ENCODE measurements at regions not wholly inside any gene's neighbourhood (a gene's known extent, or its start where the extent isn't known, plus 50 kb on each side); places are given as distances from the start of the nearest gene placed in this dataset.

DNA sequence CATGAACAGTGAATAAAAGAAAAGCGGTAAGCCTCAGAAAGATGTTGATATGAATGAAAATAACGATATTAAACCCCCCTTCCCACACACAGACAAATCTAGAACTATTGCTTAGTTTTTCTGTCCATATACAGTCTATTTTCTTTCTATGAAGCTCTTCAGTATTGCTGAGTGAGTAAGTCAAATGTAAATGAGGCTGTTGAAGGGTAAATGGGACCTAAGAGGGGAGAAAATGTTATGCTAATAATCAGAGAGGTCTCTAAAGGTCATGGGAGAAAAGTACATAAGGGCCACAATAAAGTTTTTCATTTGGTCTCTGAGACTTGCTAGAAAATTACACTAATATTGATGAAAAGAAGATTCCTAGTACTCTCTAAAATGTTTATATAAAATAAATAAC, 56.2 kb downstream of the PABPC4L start:
- no peak for DNase-seq (ENCODE audit: low spot score)
- POLR2A ChIA-PET (ENCODE audit: low non-redundant PET) = no interaction called here
- Histone ChIP-seq H3K4me1 (ENCODE audit: insufficient read depth, low read length, poor library complexity, severe bottlenecking) (no peaks in the 10 kb centered on the region), H3K27ac (ENCODE audit: low read depth, low read length, poor library complexity, severe bottlenecking) (no peak overlapping the region), H3K4me3 (ENCODE audit: low read depth, low read length, poor library complexity, severe bottlenecking) (no peak overlapping the region), H3K9me3 (ENCODE audit: low read depth, low read length, poor library complexity, severe bottlenecking) (no peaks in the 10 kb centered on the region), H3K27me3 (replicated peaks; ENCODE audit: insufficient read depth, low read depth, low read length, poor library complexity) (no peaks in the 10 kb centered on the region), H3K36me3 (ENCODE audit: insufficient read depth, low read length, poor library complexity, severe bottlenecking) (no peaks in the 10 kb centered on the region)
- BruUV-seq (replicated peaks) = no TSS peak
- TF ChIP-seq, protein P1, sequence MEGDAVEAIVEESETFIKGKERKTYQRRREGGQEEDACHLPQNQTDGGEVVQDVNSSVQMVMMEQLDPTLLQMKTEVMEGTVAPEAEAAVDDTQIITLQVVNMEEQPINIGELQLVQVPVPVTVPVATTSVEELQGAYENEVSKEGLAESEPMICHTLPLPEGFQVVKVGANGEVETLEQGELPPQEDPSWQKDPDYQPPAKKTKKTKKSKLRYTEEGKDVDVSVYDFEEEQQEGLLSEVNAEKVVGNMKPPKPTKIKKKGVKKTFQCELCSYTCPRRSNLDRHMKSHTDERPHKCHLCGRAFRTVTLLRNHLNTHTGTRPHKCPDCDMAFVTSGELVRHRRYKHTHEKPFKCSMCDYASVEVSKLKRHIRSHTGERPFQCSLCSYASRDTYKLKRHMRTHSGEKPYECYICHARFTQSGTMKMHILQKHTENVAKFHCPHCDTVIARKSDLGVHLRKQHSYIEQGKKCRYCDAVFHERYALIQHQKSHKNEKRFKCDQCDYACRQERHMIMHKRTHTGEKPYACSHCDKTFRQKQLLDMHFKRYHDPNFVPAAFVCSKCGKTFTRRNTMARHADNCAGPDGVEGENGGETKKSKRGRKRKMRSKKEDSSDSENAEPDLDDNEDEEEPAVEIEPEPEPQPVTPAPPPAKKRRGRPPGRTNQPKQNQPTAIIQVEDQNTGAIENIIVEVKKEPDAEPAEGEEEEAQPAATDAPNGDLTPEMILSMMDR (conservative IDR thresholded peaks at IDR 0.05; ENCODE audit: low read depth, low read length) = no peak
- no peak for TF ChIP-seq EZH2 (IDR thresholded peaks at IDR 0.05; ENCODE audit: borderline replicate concordance, low read depth, low read length, poor library complexity, severe bottlenecking)
- CTCF ChIA-PET = no interaction called here
- intact Hi-C loops (cut with micrococcal nuclease; ENCODE audit: unreplicated experiment) = no loop called here

DNA sequence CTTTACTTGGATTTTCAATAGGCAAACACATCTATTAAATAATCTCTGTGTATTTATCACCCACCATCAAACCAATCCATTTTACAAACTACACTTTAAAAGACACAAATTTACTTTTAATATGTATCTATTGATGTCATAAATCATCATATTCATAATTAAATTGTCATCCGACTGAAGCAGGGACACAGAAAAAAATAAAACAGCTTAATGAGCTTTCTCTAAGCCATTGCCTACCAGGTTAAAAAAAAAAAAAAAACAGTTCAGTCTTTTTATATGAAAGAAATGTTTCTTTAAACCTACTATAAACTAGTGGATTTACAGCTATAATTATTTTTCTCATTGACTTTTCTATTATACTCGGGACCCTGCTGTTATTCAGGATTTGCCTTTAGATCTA, 57.3 kb downstream of the PABPC4L start:
- TF ChIP-seq, protein P1 (conservative IDR thresholded peaks at IDR 0.05; ENCODE audit: low read depth, low read length) = no peak
- TF ChIP-seq EZH2 (IDR thresholded peaks at IDR 0.05; ENCODE audit: borderline replicate concordance, low read depth, low read length, poor library complexity, severe bottlenecking) = no peak
- ChIA-PET POLR2A (ENCODE audit: low non-redundant PET) (no interaction called here), CTCF (no interaction called here)
- intact Hi-C loops (cut with micrococcal nuclease; ENCODE audit: unreplicated experiment) = no loop called here
- H3K36me3 ChIP-seq (ENCODE audit: insufficient read depth, low read length, poor library complexity, severe bottlenecking) = no peaks in the 10 kb centered on the region
- H3K27ac ChIP-seq (ENCODE audit: low read depth, low read length, poor library complexity, severe bottlenecking) = no peak overlapping the region
- DNase-seq (ENCODE audit: low spot score) = no peak
- H3K4me1 ChIP-seq (ENCODE audit: insufficient read depth, low read length, poor library complexity, severe bottlenecking) = no peaks in the 10 kb centered on the region
- H3K9me3 ChIP-seq (ENCODE audit: low read depth, low read length, poor library complexity, severe bottlenecking) = no peaks in the 10 kb centered on the region
- no peaks in the 10 kb centered on the region for H3K27me3 ChIP-seq (replicated peaks; ENCODE audit: insufficient read depth, low read depth, low read length, poor library complexity)
- no TSS peak for BruUV-seq (replicated peaks)
- no peak overlapping the region for H3K4me3 ChIP-seq (ENCODE audit: low read depth, low read length, poor library complexity, severe bottlenecking)

DNA sequence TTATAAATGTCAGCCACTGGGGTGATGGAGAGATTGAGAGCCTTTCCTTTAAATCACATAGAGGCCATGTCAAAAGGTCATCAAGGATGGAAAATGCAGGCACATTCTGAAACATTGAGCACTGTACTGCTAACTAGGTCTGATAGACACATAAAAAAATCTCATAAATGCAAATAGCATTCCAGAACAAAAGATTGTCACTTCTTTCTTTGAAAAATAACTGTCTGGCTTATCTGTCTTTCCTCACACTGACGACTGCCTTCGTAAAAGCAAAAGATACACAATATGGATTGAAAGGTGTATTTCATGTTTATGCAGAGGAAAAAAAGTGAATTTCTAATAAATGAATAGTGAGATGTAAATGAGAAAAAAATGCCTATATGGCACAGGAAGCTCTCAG, 59.9 kb downstream of the PABPC4L start:
- no TSS peak for BruUV-seq (replicated peaks)
- no peak for TF ChIP-seq EZH2 (IDR thresholded peaks at IDR 0.05; ENCODE audit: borderline replicate concordance, low read depth, low read length, poor library complexity, severe bottlenecking)
- TF ChIP-seq, protein P1 (conservative IDR thresholded peaks at IDR 0.05; ENCODE audit: low read depth, low read length) = no peak
- Histone ChIP-seq H3K4me1 (ENCODE audit: insufficient read depth, low read length, poor library complexity, severe bottlenecking) (no peaks in the 10 kb centered on the region), H3K36me3 (ENCODE audit: insufficient read depth, low read length, poor library complexity, severe bottlenecking) (no peaks in the 10 kb centered on the region), H3K27ac (ENCODE audit: low read depth, low read length, poor library complexity, severe bottlenecking) (no peak overlapping the region), H3K4me3 (ENCODE audit: low read depth, low read length, poor library complexity, severe bottlenecking) (no peak overlapping the region), H3K9me3 (ENCODE audit: low read depth, low read length, poor library complexity, severe bottlenecking) (no peaks in the 10 kb centered on the region), H3K27me3 (replicated peaks; ENCODE audit: insufficient read depth, low read depth, low read length, poor library complexity) (no peaks in the 10 kb centered on the region)
- intact Hi-C loops (cut with micrococcal nuclease; ENCODE audit: unreplicated experiment) = no loop called here
- POLR2A ChIA-PET (ENCODE audit: low non-redundant PET) = no interaction called here
- DNase-seq (ENCODE audit: low spot score) = no peak
- CTCF ChIA-PET = no interaction called here
